Activated CD4-positive, alpha-beta T cell treated with anti-CD3 and anti-CD28 coated beads for 36 hours (primary cell): ENCODE measurements at regions not wholly inside any gene's neighbourhood (a gene's known extent, or its start where the extent isn't known, plus 50 kb on each side); places are given as distances from the start of the nearest gene placed in this dataset.
A peak's percentile ranks its signal among the peaks of the same experiment; 100 is the strongest.

Experiments
- ATAC-seq: fragments of 200-7000 bp; cut with Tn5 transposase; one replicate; pipeline ENCODE4 v1.10.0; 2021; ENCODE audit warnings: mild to moderate bottlenecking, moderate library complexity
- CTCF ChIA-PET: fragments of 350-600 bp; sonication (Branson Sonifier 250); formaldehyde crosslinking; loops from one replicate; lab custom pipeline; 2021; ENCODE audit warnings: antibody characterized with exemption; lab: Charles Lee
- POLR2A ChIA-PET: fragments of 350-600 bp; sonication (Branson Sonifier 250); formaldehyde crosslinking; loops from one replicate; lab custom pipeline; 2021; ENCODE audit warnings: antibody characterized with exemption, inconsistent platforms; lab: Charles Lee
- DNase-seq: peaks from one replicate; pipeline ENCODE4 v3.0.0-alpha.2; 2020
- H3K27ac Mint-ChIP-seq: one replicate; pipeline ENCODE4 v1.8.0; 2021; ENCODE audit warnings: mixed read lengths
- H3K27me3 Mint-ChIP-seq: one replicate; pipeline ENCODE4 v1.8.0; 2021; ENCODE audit warnings: mixed read lengths
- H3K36me3 Mint-ChIP-seq: one replicate; pipeline ENCODE4 v1.8.0; 2021; ENCODE audit warnings: low read depth, mixed read lengths
- H3K4me1 Mint-ChIP-seq: one replicate; pipeline ENCODE4 v1.8.0; 2021; ENCODE audit warnings: mixed read lengths
- H3K4me3 Mint-ChIP-seq: one replicate; pipeline ENCODE4 v1.8.0; 2021; ENCODE audit warnings: mild to moderate bottlenecking, moderate library complexity, mixed read lengths
- H3K9me3 Mint-ChIP-seq: one replicate; pipeline ENCODE4 v1.8.0; 2021; ENCODE audit warnings: low read depth, mixed read lengths
- intact Hi-C, 2 experiments: fragments of 100-400 bp; cut with DNase I in 1 of 2; cut with micrococcal nuclease in 1 of 2; formaldehyde crosslinking; loops; one replicate each; pipeline versions ENCODE4 v1.14.2 to v1.15.1; 2022 to 2024; cut with DNase I, micrococcal nuclease

- CTCF ChIA-PET = interaction anchor here (0.8 to 1.4 kb wide), 5 partner anchors 9 to 168 kb away, joined by 3 to 5 read pairs (median 4); no protein-coding TSS in a partner anchor
Observed at GRCh38 chrX:124238268-124238667, 94.2 kb upstream of the TEX13D start.

DNA sequence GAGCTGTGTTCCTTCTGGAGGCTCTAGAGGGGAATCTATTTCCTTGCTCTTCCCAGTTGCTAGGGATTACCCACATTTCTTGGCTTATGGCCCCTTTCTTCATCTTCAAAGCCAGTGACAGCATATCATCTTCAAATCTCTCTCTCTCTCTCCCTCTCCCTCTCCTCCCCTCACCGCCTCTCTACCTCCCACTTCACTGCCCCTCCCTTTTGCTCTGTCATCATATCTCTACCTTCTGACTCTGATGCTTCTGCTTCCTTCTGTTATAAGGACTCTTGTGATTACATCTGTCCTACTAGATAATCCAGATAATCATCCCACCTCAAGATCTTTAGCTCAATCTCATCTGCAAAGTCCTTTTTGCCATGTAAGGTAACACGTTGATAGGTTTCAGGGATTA is 93.1 kb upstream of the TEX13D start:
- peak; percentile 66 for ATAC-seq
- ChIA-PET POLR2A (no interaction called here), CTCF (interaction anchor here (0.8 to 1.4 kb wide), 4 partner anchors 9 to 54 kb away, joined by 3 to 4 read pairs (median 4); no protein-coding TSS in a partner anchor)
- Mint-ChIP-seq H3K27me3 (peaks cover 2% of the 10 kb centered on the region), H3K4me1 (peaks cover 45% of the 10 kb centered on the region), H3K4me3 (peak overlapping the region; percentile 31), H3K36me3 (no peaks in the 10 kb centered on the region), H3K9me3 (no peaks in the 10 kb centered on the region), H3K27ac (peak overlapping the region; percentile 75)
- intact Hi-C loops = loop anchor here (2.0 to 10.0 kb wide), 5 partner anchors 61 to 1055 kb away; partner anchors contain the start of gene SH2D1A (in 1 of the 2)
- DNase-seq = peak; percentile 16

More at GRCh38 chrX:124238268-124238667, 94.2 kb upstream of the TEX13D start:
- POLR2A ChIA-PET = interaction anchor here (1.0 to 1.1 kb wide), 2 partner anchors 19 to 21 kb away, joined by 3 to 7 read pairs; no protein-coding TSS in a partner anchor
- H3K4me3 Mint-ChIP-seq = peak overlapping the region; percentile 37
- H3K36me3 Mint-ChIP-seq = no peaks in the 10 kb centered on the region
- peaks cover 2% of the 10 kb centered on the region for H3K27me3 Mint-ChIP-seq
- ATAC-seq = peak; percentile 59
- peak overlapping the region; percentile 90 for H3K27ac Mint-ChIP-seq
- no peaks in the 10 kb centered on the region for H3K9me3 Mint-ChIP-seq
- H3K4me1 Mint-ChIP-seq = peaks cover 48% of the 10 kb centered on the region
- peak; percentile 14 for DNase-seq
- intact Hi-C loops = loop anchor here (1.0 to 10.0 kb wide), 7 partner anchors 20 to 1057 kb away; partner anchors contain the start of gene SH2D1A (in 1 of the 2)

- intact Hi-C loops = loop anchor here (1.0 to 10.0 kb wide), 11 partner anchors 22 to 1055 kb away; partner anchors contain the start of gene SH2D1A (in 1 of the 2)
- peak; percentile 72 for DNase-seq
- ATAC-seq = peak; percentile 79
- H3K4me3 Mint-ChIP-seq = peak overlapping the region; percentile 31
- H3K36me3 Mint-ChIP-seq = no peaks in the 10 kb centered on the region
- H3K9me3 Mint-ChIP-seq = no peaks in the 10 kb centered on the region
- H3K4me1 Mint-ChIP-seq = peaks cover 45% of the 10 kb centered on the region
- H3K27me3 Mint-ChIP-seq = peaks cover 2% of the 10 kb centered on the region
- POLR2A ChIA-PET = no interaction called here
- CTCF ChIA-PET = interaction anchor here (0.6 to 1.0 kb wide), 4 partner anchors 9 to 53 kb away, joined by 3 to 4 read pairs (median 3); no protein-coding TSS in a partner anchor
- H3K27ac Mint-ChIP-seq = peak overlapping the region; percentile 75
Observed at GRCh38 chrX:124239911-124240310, 92.5 kb upstream of the TEX13D start.

GRCh38 chrX:124240422-124240821 is 92.0 kb upstream of the TEX13D start:
- H3K4me3 Mint-ChIP-seq = no peak overlapping the region
- H3K27me3 Mint-ChIP-seq = peaks cover 2% of the 10 kb centered on the region
- peaks cover 45% of the 10 kb centered on the region for H3K4me1 Mint-ChIP-seq
- no peak for ATAC-seq
- intact Hi-C loops = loop anchor here (1.0 to 5.0 kb wide), 6 partner anchors 22 to 119 kb away; no protein-coding TSS in a partner anchor
- POLR2A ChIA-PET = interaction anchor here (0.7 kb wide), 1 partner anchor 102 kb away, joined by 9 read pairs; no protein-coding TSS in a partner anchor
- no peak for DNase-seq
- no peaks in the 10 kb centered on the region for H3K9me3 Mint-ChIP-seq
- CTCF ChIA-PET = interaction anchor here (0.6 to 1.0 kb wide), 3 partner anchors 10 to 26 kb away, joined by 3 to 4 read pairs (median 3); no protein-coding TSS in a partner anchor
- no peak overlapping the region for H3K27ac Mint-ChIP-seq
- no peaks in the 10 kb centered on the region for H3K36me3 Mint-ChIP-seq

GRCh38 chrX:124242131-124242530 is 90.3 kb upstream of the TEX13D start:
- intact Hi-C loops = loop anchor here in 1 of 2 experiments (5.0 kb wide), 1 partner anchor 40 kb away; no protein-coding TSS in a partner anchor
- POLR2A ChIA-PET = no interaction called here
- H3K27me3 Mint-ChIP-seq = peaks cover 2% of the 10 kb centered on the region
- no peak for DNase-seq
- no peak for ATAC-seq
- H3K27ac Mint-ChIP-seq = peak overlapping the region; percentile 55
- H3K36me3 Mint-ChIP-seq = no peaks in the 10 kb centered on the region
- peaks cover 41% of the 10 kb centered on the region for H3K4me1 Mint-ChIP-seq
- no peaks in the 10 kb centered on the region for H3K9me3 Mint-ChIP-seq
- no peak overlapping the region for H3K4me3 Mint-ChIP-seq
- CTCF ChIA-PET = no interaction called here

- intact Hi-C loops = no loop called here
- ATAC-seq (no peak), DNase-seq (no peak)
- H3K27ac Mint-ChIP-seq = no peak overlapping the region
- ChIA-PET CTCF (no interaction called here), POLR2A (no interaction called here)
- H3K36me3 Mint-ChIP-seq = peaks cover 4% of the 10 kb centered on the region
- H3K27me3 Mint-ChIP-seq = no peaks in the 10 kb centered on the region
- no peak overlapping the region for H3K4me3 Mint-ChIP-seq
- H3K9me3 Mint-ChIP-seq = peaks cover 6% of the 10 kb centered on the region
- H3K4me1 Mint-ChIP-seq = peaks cover 7% of the 10 kb centered on the region
Observed at GRCh38 chrX:124249345-124249744, 83.1 kb upstream of the TEX13D start.

- ChIA-PET POLR2A (no interaction called here), CTCF (no interaction called here)
- Mint-ChIP-seq H3K4me3 (no peak overlapping the region), H3K27me3 (no peaks in the 10 kb centered on the region), H3K27ac (no peak overlapping the region), H3K4me1 (peaks cover 13% of the 10 kb centered on the region), H3K36me3 (peaks cover 4% of the 10 kb centered on the region), H3K9me3 (peaks cover 6% of the 10 kb centered on the region)
- ATAC-seq (no peak), DNase-seq (no peak)
- intact Hi-C loops = no loop called here
Observed at GRCh38 chrX:124250835-124251437, 81.5 kb upstream of the TEX13D start.

DNA sequence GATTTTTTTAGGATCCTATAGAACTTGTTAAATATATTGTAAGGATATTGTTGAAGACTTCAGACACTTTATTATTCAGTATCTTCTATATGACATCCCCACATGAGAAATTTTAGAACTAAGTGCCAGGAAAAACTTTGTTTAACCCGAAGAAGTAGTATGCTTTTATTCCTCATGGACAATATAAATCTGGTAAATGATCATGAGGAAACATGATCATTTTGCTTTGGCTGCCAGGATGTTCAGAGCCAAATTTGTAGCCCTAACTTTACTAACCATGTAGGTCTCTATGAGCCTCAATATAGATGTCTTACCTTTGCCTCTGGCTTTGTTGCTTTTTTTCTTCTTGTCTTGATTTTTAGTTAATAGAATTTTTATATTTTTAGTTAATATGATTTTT is 77.8 kb upstream of the TEX13D start:
- ChIA-PET CTCF (no interaction called here), POLR2A (no interaction called here)
- peaks cover 29% of the 10 kb centered on the region for H3K4me1 Mint-ChIP-seq
- H3K4me3 Mint-ChIP-seq = no peak overlapping the region
- no peak overlapping the region for H3K27ac Mint-ChIP-seq
- ATAC-seq (no peak), DNase-seq (no peak)
- no peaks in the 10 kb centered on the region for H3K27me3 Mint-ChIP-seq
- peaks cover 2% of the 10 kb centered on the region for H3K9me3 Mint-ChIP-seq
- intact Hi-C loops = no loop called here
- no peaks in the 10 kb centered on the region for H3K36me3 Mint-ChIP-seq

DNA sequence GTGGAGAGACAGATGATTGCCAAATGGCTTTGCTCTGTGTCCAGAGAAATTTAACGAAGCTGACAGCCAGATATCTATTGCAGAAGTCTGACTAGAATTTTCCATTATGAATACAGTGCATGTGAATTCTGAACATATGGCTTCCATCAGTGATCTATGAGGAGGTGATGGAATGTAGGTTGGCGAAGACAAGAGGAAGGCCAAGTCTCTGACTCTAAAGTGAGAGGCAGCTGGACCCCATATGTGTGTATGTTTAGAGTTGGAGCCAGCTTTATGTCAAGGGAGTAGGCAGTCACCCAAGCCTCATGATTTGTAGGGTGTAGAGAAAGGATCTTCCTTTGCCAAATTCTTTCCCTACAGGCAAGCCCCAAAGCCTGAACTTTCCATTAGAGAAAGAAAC is 76.2 kb upstream of the TEX13D start:
- ChIA-PET POLR2A (no interaction called here), CTCF (no interaction called here)
- no peaks in the 10 kb centered on the region for H3K27me3 Mint-ChIP-seq
- H3K9me3 Mint-ChIP-seq = peaks cover 2% of the 10 kb centered on the region
- H3K27ac Mint-ChIP-seq = no peak overlapping the region
- peaks cover 32% of the 10 kb centered on the region for H3K4me1 Mint-ChIP-seq
- H3K4me3 Mint-ChIP-seq = no peak overlapping the region
- no peak for ATAC-seq
- H3K36me3 Mint-ChIP-seq = no peaks in the 10 kb centered on the region
- intact Hi-C loops = no loop called here
- DNase-seq = no peak

DNA sequence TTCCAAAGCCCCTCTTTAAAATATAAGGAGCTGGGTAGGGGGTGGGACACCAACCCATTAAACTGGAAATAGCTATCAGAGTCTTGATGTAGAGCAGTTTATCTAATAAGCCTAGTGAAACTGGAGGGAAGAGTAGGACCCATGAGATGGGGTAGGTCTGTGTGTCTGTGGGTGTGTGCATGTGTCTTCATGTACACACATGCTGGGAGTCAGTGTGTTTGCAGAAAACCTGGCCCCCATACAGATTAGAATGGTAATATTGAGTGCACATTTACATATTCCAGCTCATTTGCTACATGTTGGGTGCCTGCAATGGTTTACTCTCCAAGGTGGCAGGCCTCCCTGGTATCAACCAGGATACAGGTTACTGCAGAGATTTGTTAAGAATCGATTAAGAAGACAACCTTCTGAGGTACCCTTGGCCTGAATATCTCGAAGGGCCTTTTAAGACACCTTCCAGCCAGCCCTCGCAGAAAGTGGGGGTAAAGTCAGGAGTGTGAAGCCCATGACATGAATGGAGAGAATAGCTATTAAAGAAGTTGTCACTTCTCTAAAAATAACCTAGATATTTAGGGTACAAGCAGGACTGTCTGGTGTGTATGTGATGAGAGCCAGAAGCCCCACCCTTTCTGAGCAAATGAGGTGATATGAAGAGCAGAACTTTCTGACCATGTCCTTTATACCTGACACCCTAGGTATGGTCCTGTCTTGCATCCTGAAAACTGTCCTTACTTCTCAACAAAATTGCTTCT is 75.7 kb upstream of the TEX13D start:
- Mint-ChIP-seq H3K27me3 (no peaks in the 10 kb centered on the region), H3K4me1 (peaks cover 29% of the 10 kb centered on the region), H3K27ac (no peak overlapping the region), H3K36me3 (no peaks in the 10 kb centered on the region), H3K4me3 (no peak overlapping the region), H3K9me3 (peaks cover 2% of the 10 kb centered on the region)
- DNase-seq = no peak
- POLR2A ChIA-PET = no interaction called here
- intact Hi-C loops = no loop called here
- CTCF ChIA-PET = no interaction called here
- ATAC-seq = no peak

DNA sequence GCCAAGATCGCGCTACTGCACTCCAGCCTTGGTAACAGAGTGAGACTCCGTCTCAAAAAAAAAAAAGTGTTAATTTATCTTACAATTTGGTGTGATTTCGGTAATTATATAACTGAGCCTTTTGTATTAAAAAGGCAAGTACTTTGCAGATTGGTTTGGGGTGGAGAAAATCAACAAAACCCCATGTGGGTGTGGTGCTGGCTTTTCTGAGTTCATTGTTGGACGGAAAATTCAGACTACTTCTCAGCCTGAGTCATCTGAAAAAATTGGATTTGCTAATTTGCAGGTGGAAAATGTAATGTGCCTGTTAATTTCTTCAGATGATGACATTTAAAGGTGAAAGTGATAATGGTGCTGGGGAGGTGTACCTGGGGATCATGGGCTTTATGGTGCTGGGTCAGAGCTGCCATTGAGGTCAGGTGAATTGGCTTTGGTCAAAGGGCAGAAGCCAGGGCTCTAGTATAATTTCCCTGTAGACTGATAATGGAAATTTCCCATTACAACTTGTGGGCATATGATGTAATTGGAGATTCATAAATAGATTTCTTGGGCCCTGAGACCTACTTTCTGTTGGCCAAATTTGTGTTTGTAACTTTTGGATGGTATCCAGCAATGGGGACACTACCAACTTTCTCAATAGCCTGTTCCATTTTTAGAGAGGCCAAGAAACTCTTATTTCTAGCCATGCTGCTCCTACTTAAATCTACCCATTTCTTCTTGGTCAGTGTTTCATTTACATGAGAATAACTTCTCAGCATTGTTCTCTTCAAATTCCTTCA is 74.3 kb upstream of the TEX13D start:
- POLR2A ChIA-PET = no interaction called here
- H3K9me3 Mint-ChIP-seq = peaks cover 2% of the 10 kb centered on the region
- no peak overlapping the region for H3K4me3 Mint-ChIP-seq
- DNase-seq (no peak), ATAC-seq (no peak)
- H3K27ac Mint-ChIP-seq = no peak overlapping the region
- no peaks in the 10 kb centered on the region for H3K27me3 Mint-ChIP-seq
- CTCF ChIA-PET = no interaction called here
- peaks cover 28% of the 10 kb centered on the region for H3K4me1 Mint-ChIP-seq
- intact Hi-C loops = no loop called here
- no peaks in the 10 kb centered on the region for H3K36me3 Mint-ChIP-seq
